ENCODE measurements at regions not wholly inside any gene's neighbourhood (a gene's known extent, or its start where the extent isn't known, plus 50 kb on each side); places are given as distances from the start of the nearest gene placed in this dataset.

DNA sequence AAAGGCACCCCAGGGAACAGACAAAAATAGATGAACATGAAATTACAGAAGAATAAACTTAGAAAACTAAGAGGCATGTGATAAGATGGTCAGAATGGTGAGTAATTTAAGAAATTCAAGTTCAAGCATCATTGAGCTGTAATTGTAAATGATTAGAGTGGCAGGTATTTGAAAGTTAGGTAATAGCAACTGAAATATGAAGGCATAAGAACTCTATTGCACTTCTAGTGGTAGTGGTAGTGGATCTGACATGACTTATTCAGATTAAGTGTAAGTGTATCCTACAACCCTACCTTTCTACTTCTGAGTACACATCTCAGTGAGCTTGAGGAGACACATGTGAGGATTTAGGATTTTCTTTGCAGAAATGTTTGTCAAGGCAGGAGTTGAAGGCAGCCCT, 192.9 kb upstream of the RIOK2 start:
- TF ChIP-seq, protein P1, sequence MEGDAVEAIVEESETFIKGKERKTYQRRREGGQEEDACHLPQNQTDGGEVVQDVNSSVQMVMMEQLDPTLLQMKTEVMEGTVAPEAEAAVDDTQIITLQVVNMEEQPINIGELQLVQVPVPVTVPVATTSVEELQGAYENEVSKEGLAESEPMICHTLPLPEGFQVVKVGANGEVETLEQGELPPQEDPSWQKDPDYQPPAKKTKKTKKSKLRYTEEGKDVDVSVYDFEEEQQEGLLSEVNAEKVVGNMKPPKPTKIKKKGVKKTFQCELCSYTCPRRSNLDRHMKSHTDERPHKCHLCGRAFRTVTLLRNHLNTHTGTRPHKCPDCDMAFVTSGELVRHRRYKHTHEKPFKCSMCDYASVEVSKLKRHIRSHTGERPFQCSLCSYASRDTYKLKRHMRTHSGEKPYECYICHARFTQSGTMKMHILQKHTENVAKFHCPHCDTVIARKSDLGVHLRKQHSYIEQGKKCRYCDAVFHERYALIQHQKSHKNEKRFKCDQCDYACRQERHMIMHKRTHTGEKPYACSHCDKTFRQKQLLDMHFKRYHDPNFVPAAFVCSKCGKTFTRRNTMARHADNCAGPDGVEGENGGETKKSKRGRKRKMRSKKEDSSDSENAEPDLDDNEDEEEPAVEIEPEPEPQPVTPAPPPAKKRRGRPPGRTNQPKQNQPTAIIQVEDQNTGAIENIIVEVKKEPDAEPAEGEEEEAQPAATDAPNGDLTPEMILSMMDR (IDR thresholded peaks at IDR 0.05; ENCODE audit: unreplicated experiment in 3 of 3) = no peak
- H3K27me3 Mint-ChIP-seq (ENCODE audit: low read depth) = no peaks in the 10 kb centered on the region

DNA sequence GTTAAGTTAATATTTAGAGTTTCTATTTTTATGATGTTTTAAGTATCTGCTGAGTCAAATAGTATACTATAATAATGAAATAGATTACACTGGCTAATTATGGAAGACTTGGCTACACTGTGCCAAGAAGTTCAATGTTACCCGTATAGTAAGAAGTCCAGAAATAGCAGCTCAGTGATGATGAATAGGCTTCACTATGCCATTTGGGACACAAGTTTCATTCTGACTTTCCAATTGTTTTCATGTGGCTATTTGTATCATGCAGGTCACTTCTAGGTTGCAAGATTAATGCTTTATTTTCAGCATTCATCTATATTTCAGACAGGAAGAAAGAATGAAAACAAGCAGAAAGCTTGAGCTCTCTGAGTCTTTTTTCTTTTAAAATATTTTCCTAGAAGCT, 194.5 kb upstream of the RIOK2 start:
- Mint-ChIP-seq H3K4me3 (no peak overlapping the region), H3K9me3 (no peaks in the 10 kb centered on the region), H3K27me3 (ENCODE audit: low read depth) (no peaks in the 10 kb centered on the region), H3K36me3 (ENCODE audit: low read depth) (no peaks in the 10 kb centered on the region), H3K27ac (no peak overlapping the region), H3K4me1 (no peaks in the 10 kb centered on the region)
- TF ChIP-seq, protein P1 (IDR thresholded peaks at IDR 0.05; ENCODE audit: unreplicated experiment in 3 of 3) = no peak

More for the DNA sequence above, 192.9 kb upstream of the RIOK2 start:
- no peaks in the 10 kb centered on the region for H3K36me3 Mint-ChIP-seq (ENCODE audit: low read depth)
- no peak overlapping the region for H3K27ac Mint-ChIP-seq
- no peaks in the 10 kb centered on the region for H3K4me1 Mint-ChIP-seq
- H3K4me3 Mint-ChIP-seq = no peak overlapping the region
- no peaks in the 10 kb centered on the region for H3K9me3 Mint-ChIP-seq

DNA sequence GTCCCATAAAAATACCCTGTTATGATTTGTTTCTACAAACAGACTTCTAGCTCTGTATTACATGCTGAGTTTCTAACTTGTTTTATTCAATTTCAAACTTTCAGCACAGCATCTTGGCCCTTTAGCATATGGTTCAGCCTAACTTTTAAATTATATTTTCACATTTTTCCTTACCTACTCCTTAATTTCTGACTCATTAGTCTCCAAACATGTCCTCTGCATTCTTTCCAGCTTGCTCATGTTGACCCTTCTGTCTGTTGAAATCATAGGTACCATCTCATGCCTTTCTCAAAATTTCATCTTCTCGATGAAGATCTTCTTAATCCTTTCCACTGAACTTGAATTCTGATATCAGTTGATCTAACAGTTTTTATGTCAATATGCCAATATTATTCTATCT, 200.9 kb upstream of the RIOK2 start:
- Mint-ChIP-seq H3K27ac (no peak overlapping the region), H3K4me3 (no peak overlapping the region), H3K27me3 (ENCODE audit: low read depth) (no peaks in the 10 kb centered on the region), H3K36me3 (ENCODE audit: low read depth) (no peaks in the 10 kb centered on the region), H3K9me3 (peaks cover 3% of the 10 kb centered on the region), H3K4me1 (no peaks in the 10 kb centered on the region)
- TF ChIP-seq, protein P1 (IDR thresholded peaks at IDR 0.05; ENCODE audit: unreplicated experiment in 3 of 3) = no peak

DNA sequence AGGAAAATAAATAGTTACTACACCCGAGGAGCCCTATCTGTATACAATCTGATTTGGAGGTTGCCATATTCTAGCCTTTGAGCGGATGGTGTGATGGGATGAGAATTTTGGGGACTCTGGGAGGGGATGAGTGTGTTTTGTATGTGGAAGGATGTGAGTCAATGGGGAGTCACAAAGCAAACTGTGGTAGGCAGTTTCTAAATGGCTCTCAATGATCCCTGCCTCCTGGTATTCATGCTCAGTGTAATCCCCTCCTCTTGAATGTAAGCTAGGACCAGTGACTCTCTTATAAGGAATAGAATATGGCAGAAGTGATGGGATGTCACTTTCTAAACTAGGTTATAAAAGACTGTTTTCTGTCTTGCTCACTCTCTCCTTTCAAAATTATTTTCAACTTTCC, 205.7 kb upstream of the RIOK2 start:
- Mint-ChIP-seq H3K4me3 (no peak overlapping the region), H3K27me3 (ENCODE audit: low read depth) (no peaks in the 10 kb centered on the region), H3K36me3 (ENCODE audit: low read depth) (no peaks in the 10 kb centered on the region), H3K27ac (no peak overlapping the region), H3K4me1 (no peaks in the 10 kb centered on the region), H3K9me3 (peaks cover 4% of the 10 kb centered on the region)
- TF ChIP-seq, protein P1 (IDR thresholded peaks at IDR 0.05; ENCODE audit: unreplicated experiment in 3 of 3) = no peak

DNA sequence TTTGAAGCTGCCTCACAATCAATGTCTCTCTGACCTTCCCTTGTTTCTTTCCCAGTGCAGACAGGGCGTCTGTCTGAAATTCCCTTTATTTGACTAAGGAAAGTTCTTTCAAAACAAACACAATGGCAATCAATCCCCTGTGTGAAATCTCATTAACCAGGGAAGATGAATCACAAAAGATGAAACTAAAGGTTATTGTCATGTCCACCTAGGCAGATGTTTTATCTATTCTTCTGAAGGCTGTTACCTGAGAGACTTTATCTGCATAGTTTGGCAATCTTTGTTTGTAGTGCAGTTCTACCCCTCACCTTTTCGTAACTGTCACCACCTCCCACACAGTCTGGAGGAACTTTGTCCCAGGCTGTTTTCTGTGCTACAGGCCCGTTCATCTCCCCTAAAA, 217.5 kb upstream of the RIOK2 start:
- TF ChIP-seq, protein P1 (IDR thresholded peaks at IDR 0.05; ENCODE audit: unreplicated experiment in 3 of 3) = no peak
- H3K4me3 Mint-ChIP-seq = no peak overlapping the region
- no peak overlapping the region for H3K27ac Mint-ChIP-seq
- no peaks in the 10 kb centered on the region for H3K36me3 Mint-ChIP-seq (ENCODE audit: low read depth)
- peaks cover 7% of the 10 kb centered on the region for H3K9me3 Mint-ChIP-seq
- H3K27me3 Mint-ChIP-seq (ENCODE audit: low read depth) = no peaks in the 10 kb centered on the region
- H3K4me1 Mint-ChIP-seq = no peaks in the 10 kb centered on the region

DNA sequence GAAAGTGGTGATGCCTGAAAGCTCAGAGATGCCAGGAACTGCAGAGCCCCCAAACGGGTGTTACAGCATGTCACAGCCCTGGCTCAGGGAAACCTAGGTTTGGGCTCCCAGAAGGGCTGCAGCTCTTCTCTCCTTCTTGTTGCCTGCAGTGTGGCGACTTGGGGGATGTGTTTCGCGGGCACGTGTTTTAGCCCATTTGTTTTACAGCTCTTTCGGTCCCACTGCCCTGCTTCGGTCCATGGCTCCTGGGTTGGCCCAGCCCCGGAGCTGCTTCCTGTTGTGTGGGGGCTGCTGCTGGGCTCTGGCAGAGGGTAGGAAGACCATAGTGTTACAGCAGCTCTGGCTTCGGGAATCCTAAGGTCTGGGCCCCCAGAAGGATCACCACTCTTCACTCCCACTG, 222.9 kb upstream of the RIOK2 start:
- Mint-ChIP-seq H3K36me3 (ENCODE audit: low read depth) (no peaks in the 10 kb centered on the region), H3K4me1 (no peaks in the 10 kb centered on the region), H3K4me3 (no peak overlapping the region), H3K27me3 (ENCODE audit: low read depth) (no peaks in the 10 kb centered on the region), H3K27ac (no peak overlapping the region), H3K9me3 (no peaks in the 10 kb centered on the region)
- TF ChIP-seq, protein P1 (IDR thresholded peaks at IDR 0.05; ENCODE audit: unreplicated experiment in 3 of 3) = no peak
